ENCODE measurements at regions not wholly inside any gene's neighbourhood (a gene's known extent, or its start where the extent isn't known, plus 50 kb on each side); places are given as distances from the start of the nearest gene placed in this dataset.
"Not testable (repeated sequence)": the region's sequence is repeated elsewhere in the genome, so short reads cannot be mapped to it uniquely, and the experiment has no call there.

- not testable (repeated sequence) for H3K27me3 ChIP-seq (ENCODE audit: insufficient read depth, low read length); H3K9me3 ChIP-seq (ENCODE audit: insufficient read depth, low read depth, low read length); H3K4me3 ChIP-seq (ENCODE audit: low read length); H3K27ac ChIP-seq (ENCODE audit: low read length); H3K9ac ChIP-seq (ENCODE audit: low read depth, low read length); H3K36me3 ChIP-seq (ENCODE audit: insufficient read depth, low read depth, low read length)
- H3K4me1 ChIP-seq (ENCODE audit: insufficient read depth, low read length) = peaks cover 21% of the 10 kb centered on the region
Measured at GRCh38 chr3:3347056-3347455, 167.6 kb upstream of the CRBN start.

- no peaks in the 10 kb centered on the region for H3K27me3 ChIP-seq (ENCODE audit: insufficient read depth, low read length)
- no peaks in the 10 kb centered on the region for H3K9me3 ChIP-seq (ENCODE audit: insufficient read depth, low read depth, low read length)
- peaks cover 21% of the 10 kb centered on the region for H3K4me1 ChIP-seq (ENCODE audit: insufficient read depth, low read length)
- no peaks in the 10 kb centered on the region for H3K36me3 ChIP-seq (ENCODE audit: insufficient read depth, low read depth, low read length)
- H3K9ac ChIP-seq (ENCODE audit: low read depth, low read length) = no peak overlapping the region
- no peak overlapping the region for H3K4me3 ChIP-seq (ENCODE audit: low read length)
- no peak overlapping the region for H3K27ac ChIP-seq (ENCODE audit: low read length)
Measured at GRCh38 chr3:3346556-3346955, 167.1 kb upstream of the CRBN start.

- Histone ChIP-seq H3K9ac (ENCODE audit: low read depth, low read length) (no peak overlapping the region), H3K36me3 (ENCODE audit: insufficient read depth, low read depth, low read length) (no peaks in the 10 kb centered on the region), H3K9me3 (ENCODE audit: insufficient read depth, low read depth, low read length) (no peaks in the 10 kb centered on the region), H3K27ac (ENCODE audit: low read length) (no peak overlapping the region), H3K4me1 (ENCODE audit: insufficient read depth, low read length) (peaks cover 21% of the 10 kb centered on the region), H3K27me3 (ENCODE audit: insufficient read depth, low read length) (no peaks in the 10 kb centered on the region), H3K4me3 (ENCODE audit: low read length) (no peak overlapping the region)
Measured at GRCh38 chr3:3342141-3342540, 162.7 kb upstream of the CRBN start.

GRCh38 chr3:3340965-3341895 lies 161.7 kb upstream of the CRBN start:
- no peaks in the 10 kb centered on the region for H3K9me3 ChIP-seq (ENCODE audit: insufficient read depth, low read depth, low read length)
- no peaks in the 10 kb centered on the region for H3K27me3 ChIP-seq (ENCODE audit: insufficient read depth, low read length)
- no peak overlapping the region for H3K9ac ChIP-seq (ENCODE audit: low read depth, low read length)
- H3K27ac ChIP-seq (ENCODE audit: low read length) = no peak overlapping the region
- H3K4me1 ChIP-seq (ENCODE audit: insufficient read depth, low read length) = peaks cover 21% of the 10 kb centered on the region
- no peaks in the 10 kb centered on the region for H3K36me3 ChIP-seq (ENCODE audit: insufficient read depth, low read depth, low read length)
- H3K4me3 ChIP-seq (ENCODE audit: low read length) = no peak overlapping the region

- H3K36me3 ChIP-seq (ENCODE audit: insufficient read depth, low read depth, low read length) = no peaks in the 10 kb centered on the region
- H3K9ac ChIP-seq (ENCODE audit: low read depth, low read length) = no peak overlapping the region
- H3K27ac ChIP-seq (ENCODE audit: low read length) = no peak overlapping the region
- peaks cover 14% of the 10 kb centered on the region; the same call in 1 of the 2 replicates for H3K4me1 ChIP-seq (ENCODE audit: insufficient read depth, low read length)
- no peak overlapping the region for H3K4me3 ChIP-seq (ENCODE audit: low read length)
- H3K9me3 ChIP-seq (ENCODE audit: insufficient read depth, low read depth, low read length) = no peaks in the 10 kb centered on the region
- no peaks in the 10 kb centered on the region for H3K27me3 ChIP-seq (ENCODE audit: insufficient read depth, low read length)
Measured at GRCh38 chr3:3340526-3340925, 161.0 kb upstream of the CRBN start.

GRCh38 chr3:3335903-3336302 lies 156.4 kb upstream of the CRBN start:
- Histone ChIP-seq H3K27ac (ENCODE audit: low read length) (no peak overlapping the region), H3K27me3 (ENCODE audit: insufficient read depth, low read length) (no peaks in the 10 kb centered on the region), H3K9me3 (ENCODE audit: insufficient read depth, low read depth, low read length) (no peaks in the 10 kb centered on the region), H3K36me3 (ENCODE audit: insufficient read depth, low read depth, low read length) (no peaks in the 10 kb centered on the region), H3K4me1 (ENCODE audit: insufficient read depth, low read length) (peaks cover 6% of the 10 kb centered on the region; the same call in 1 of the 2 replicates), H3K9ac (ENCODE audit: low read depth, low read length) (no peak overlapping the region), H3K4me3 (ENCODE audit: low read length) (no peak overlapping the region)

- Histone ChIP-seq H3K27me3 (ENCODE audit: insufficient read depth, low read length) (no peaks in the 10 kb centered on the region), H3K4me3 (ENCODE audit: low read length) (no peak overlapping the region), H3K27ac (ENCODE audit: low read length) (no peak overlapping the region), H3K9ac (ENCODE audit: low read depth, low read length) (no peak overlapping the region), H3K9me3 (ENCODE audit: insufficient read depth, low read depth, low read length) (no peaks in the 10 kb centered on the region), H3K4me1 (ENCODE audit: insufficient read depth, low read length) (peaks cover 6% of the 10 kb centered on the region; the same call in 1 of the 2 replicates), H3K36me3 (ENCODE audit: insufficient read depth, low read depth, low read length) (no peaks in the 10 kb centered on the region)
Measured at GRCh38 chr3:3334491-3334890, 155.0 kb upstream of the CRBN start.

- Histone ChIP-seq H3K9me3 (ENCODE audit: insufficient read depth, low read depth, low read length) (no peaks in the 10 kb centered on the region), H3K4me1 (ENCODE audit: insufficient read depth, low read length) (peaks cover 6% of the 10 kb centered on the region; the same call in 1 of the 2 replicates), H3K27ac (ENCODE audit: low read length) (no peak overlapping the region), H3K36me3 (ENCODE audit: insufficient read depth, low read depth, low read length) (no peaks in the 10 kb centered on the region), H3K27me3 (ENCODE audit: insufficient read depth, low read length) (no peaks in the 10 kb centered on the region), H3K4me3 (ENCODE audit: low read length) (no peak overlapping the region), H3K9ac (ENCODE audit: low read depth, low read length) (no peak overlapping the region)
Measured at GRCh38 chr3:3333571-3333970, 154.1 kb upstream of the CRBN start.

GRCh38 chr3:3316521-3316920 lies 137.0 kb upstream of the CRBN start:
- no peak overlapping the region for H3K27ac ChIP-seq (ENCODE audit: low read length)
- H3K9ac ChIP-seq (ENCODE audit: low read depth, low read length) = no peak overlapping the region
- peaks cover 4% of the 10 kb centered on the region; the same call in 1 of the 2 replicates for H3K4me1 ChIP-seq (ENCODE audit: insufficient read depth, low read length)
- H3K27me3 ChIP-seq (ENCODE audit: insufficient read depth, low read length) = no peaks in the 10 kb centered on the region
- no peaks in the 10 kb centered on the region; the same call in 1 of the 2 replicates for H3K9me3 ChIP-seq (ENCODE audit: insufficient read depth, low read depth, low read length)
- H3K4me3 ChIP-seq (ENCODE audit: low read length) = no peak overlapping the region
- no peaks in the 10 kb centered on the region for H3K36me3 ChIP-seq (ENCODE audit: insufficient read depth, low read depth, low read length)

- Histone ChIP-seq H3K27ac (ENCODE audit: low read length) (no peak overlapping the region), H3K4me3 (ENCODE audit: low read length) (no peak overlapping the region), H3K9me3 (ENCODE audit: insufficient read depth, low read depth, low read length) (no peaks in the 10 kb centered on the region; the same call in 1 of the 2 replicates), H3K4me1 (ENCODE audit: insufficient read depth, low read length) (peaks cover 4% of the 10 kb centered on the region; the same call in 1 of the 2 replicates), H3K27me3 (ENCODE audit: insufficient read depth, low read length) (no peaks in the 10 kb centered on the region), H3K9ac (ENCODE audit: low read depth, low read length) (no peak overlapping the region), H3K36me3 (ENCODE audit: insufficient read depth, low read depth, low read length) (no peaks in the 10 kb centered on the region)
Measured at GRCh38 chr3:3315846-3316245, 136.4 kb upstream of the CRBN start.

- Histone ChIP-seq H3K9ac (ENCODE audit: low read depth, low read length) (no peak overlapping the region), H3K36me3 (ENCODE audit: insufficient read depth, low read depth, low read length) (no peaks in the 10 kb centered on the region), H3K27me3 (ENCODE audit: insufficient read depth, low read length) (no peaks in the 10 kb centered on the region), H3K4me1 (ENCODE audit: insufficient read depth, low read length) (no peaks in the 10 kb centered on the region), H3K27ac (ENCODE audit: low read length) (no peak overlapping the region), H3K4me3 (ENCODE audit: low read length) (no peak overlapping the region), H3K9me3 (ENCODE audit: insufficient read depth, low read depth, low read length) (no peaks in the 10 kb centered on the region)
Measured at GRCh38 chr3:3309887-3310286, 130.4 kb upstream of the CRBN start.

GRCh38 chr3:3308809-3309208 lies 129.3 kb upstream of the CRBN start:
- Histone ChIP-seq H3K27ac (ENCODE audit: low read length) (no peak overlapping the region), H3K9ac (ENCODE audit: low read depth, low read length) (no peak overlapping the region), H3K4me1 (ENCODE audit: insufficient read depth, low read length) (no peaks in the 10 kb centered on the region), H3K4me3 (ENCODE audit: low read length) (no peak overlapping the region), H3K36me3 (ENCODE audit: insufficient read depth, low read depth, low read length) (no peaks in the 10 kb centered on the region), H3K27me3 (ENCODE audit: insufficient read depth, low read length) (no peaks in the 10 kb centered on the region), H3K9me3 (ENCODE audit: insufficient read depth, low read depth, low read length) (no peaks in the 10 kb centered on the region)
